Ishikawa (cell line): ENCODE measurements at regions not wholly inside any gene's neighbourhood (a gene's known extent, or its start where the extent isn't known, plus 50 kb on each side); places are given as distances from the start of the nearest gene placed in this dataset.

Experiments
- CEBPB ChIP-seq: IDR thresholded peaks from 2 replicates; pipeline ENCODE4 v1.6.1; 2012
- CREB1 ChIP-seq: IDR thresholded peaks from 2 replicates; pipeline ENCODE4 v1.6.1; 2012; ENCODE audit warnings: low read depth
- EGR1 ChIP-seq: IDR thresholded peaks from 2 replicates; pipeline ENCODE4 v1.6.1; 2012
- EP300 ChIP-seq: IDR thresholded peaks from 2 replicates; pipeline ENCODE4 v1.6.1; 2012; ENCODE audit warnings: borderline replicate concordance
- FOXM1 ChIP-seq: IDR thresholded peaks from 2 replicates; pipeline ENCODE4 v1.6.1; 2012; ENCODE audit warnings: low read depth, borderline replicate concordance
- MAX ChIP-seq: IDR thresholded peaks from 2 replicates; pipeline ENCODE4 v1.6.1; 2012
- NFIC ChIP-seq: IDR thresholded peaks from 2 replicates; pipeline ENCODE4 v1.6.1; 2012
- RAD21 ChIP-seq: IDR thresholded peaks from 2 replicates; pipeline ENCODE4 v1.6.1; 2012; ENCODE audit warnings: low read depth
- REST ChIP-seq: IDR thresholded peaks from 2 replicates; pipeline ENCODE4 v1.6.1; 2012; ENCODE audit warnings: low read depth, mild to moderate bottlenecking
- TAF1 ChIP-seq: IDR thresholded peaks from 2 replicates; pipeline ENCODE4 v1.6.1; 2012; ENCODE audit warnings: low read depth, mild to moderate bottlenecking
- TCF12 ChIP-seq: IDR thresholded peaks from 2 replicates; pipeline ENCODE4 v1.6.1; 2012; ENCODE audit warnings: low read depth
- TEAD4 ChIP-seq: IDR thresholded peaks from 2 replicates; pipeline ENCODE4 v1.6.1; 2012
- USF1 ChIP-seq: IDR thresholded peaks from 2 replicates; pipeline ENCODE4 v1.6.1; 2012
- YY1 ChIP-seq: IDR thresholded peaks from 2 replicates; pipeline ENCODE4 v1.6.1; 2012; ENCODE audit warnings: low read depth
- ZBTB7A ChIP-seq: IDR thresholded peaks from 2 replicates; pipeline ENCODE4 v1.6.1; 2012; ENCODE audit warnings: low read depth

GRCh38 chr3:124609402-124609801, 120.8 kb upstream of the UMPS start:
- TF ChIP-seq USF1 (no peak), CEBPB (no peak), RAD21 (no peak), MAX (no peak), TEAD4 (no peak), REST (no peak), FOXM1 (no peak), TCF12 (no peak), EP300 (no peak), ZBTB7A (no peak), TAF1 (no peak), NFIC (no peak), YY1 (no peak), EGR1 (no peak), CREB1 (no peak)

GRCh38 chr3:124610130-124610529, 120.1 kb upstream of the UMPS start:
- TF ChIP-seq NFIC (no peak), TEAD4 (no peak), TAF1 (no peak), EP300 (no peak), USF1 (no peak), ZBTB7A (no peak)

- TF ChIP-seq TAF1 (no peak), MAX (no peak), EP300 (no peak), CREB1 (no peak), TCF12 (no peak)
Measured at GRCh38 chr3:124611520-124611919, 118.7 kb upstream of the UMPS start.

- TF ChIP-seq FOXM1 = no peak
- no peak for TF ChIP-seq CEBPB
- TF ChIP-seq ZBTB7A = no peak
- no peak for TF ChIP-seq EP300
- TF ChIP-seq TAF1 = no peak
- TF ChIP-seq YY1 = no peak
- no peak for TF ChIP-seq RAD21
- no peak for TF ChIP-seq TEAD4
- TF ChIP-seq MAX = no peak
- no peak for TF ChIP-seq CREB1
- TF ChIP-seq NFIC = no peak
- no peak for TF ChIP-seq TCF12
- no peak for TF ChIP-seq EGR1
- TF ChIP-seq REST = no peak
- TF ChIP-seq USF1 = no peak
Measured at GRCh38 chr3:124615896-124616543, 114.2 kb upstream of the UMPS start.

GRCh38 chr3:124617177-124617576, 113.1 kb upstream of the UMPS start:
- no peak for TF ChIP-seq ZBTB7A
- no peak for TF ChIP-seq YY1
- TF ChIP-seq FOXM1 = no peak
- TF ChIP-seq MAX = no peak
- TF ChIP-seq NFIC = no peak
- no peak for TF ChIP-seq REST
- TF ChIP-seq CEBPB = no peak
- TF ChIP-seq TEAD4 = no peak
- TF ChIP-seq EGR1 = no peak
- TF ChIP-seq EP300 = no peak
- no peak for TF ChIP-seq RAD21
- TF ChIP-seq CREB1 = no peak
- no peak for TF ChIP-seq TAF1
- no peak for TF ChIP-seq USF1
